GM18909 (cell line): ENCODE measurements at regions not wholly inside any gene's neighbourhood (a gene's known extent, or its start where the extent isn't known, plus 50 kb on each side); places are given as distances from the start of the nearest gene placed in this dataset.

Experiments used
- ATAC-seq: cut with Tn5 transposase; IDR thresholded peaks from one replicate; pipeline ENCODE4 v1.9.1; 2021; ENCODE audit warnings: mild to moderate bottlenecking; ENCODE audit not compliant: unreplicated experiment, poor library complexity

DNA sequence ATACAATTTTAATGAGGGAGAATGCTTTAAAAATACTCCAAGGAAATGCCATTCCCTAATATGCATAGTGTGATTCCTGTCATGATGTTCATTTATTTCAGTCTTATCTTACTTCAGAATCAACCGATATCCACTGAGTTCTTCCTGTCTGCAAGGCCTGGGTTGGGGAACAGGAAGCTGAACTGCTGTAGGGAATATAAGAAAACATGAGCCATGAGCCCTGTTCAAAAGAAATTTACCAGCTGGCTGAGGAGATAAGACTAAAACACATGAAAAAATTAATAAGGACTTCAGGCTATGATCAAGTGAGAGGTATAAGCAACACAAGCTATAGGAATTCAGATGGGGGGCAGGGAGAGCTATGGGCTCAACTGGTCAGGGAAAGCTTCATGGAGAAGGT lies 184.7 kb downstream of the PLPP4 start:
- ATAC-seq, result no peak

- no peak for ATAC-seq
Observed at GRCh38 chr10:120643351-120643750, 186.3 kb downstream of the PLPP4 start.

- ATAC-seq, result no peak
Observed at GRCh38 chr10:120644556-120645410, 187.8 kb downstream of the PLPP4 start.

GRCh38 chr10:120646159-120646732 lies 189.2 kb downstream of the PLPP4 start:
- no peak for ATAC-seq

- ATAC-seq, result no peak
Observed at GRCh38 chr10:120646738-120647456, 189.9 kb downstream of the PLPP4 start.

GRCh38 chr10:120650705-120651399 lies 193.8 kb downstream of the PLPP4 start:
- no peak for ATAC-seq

DNA sequence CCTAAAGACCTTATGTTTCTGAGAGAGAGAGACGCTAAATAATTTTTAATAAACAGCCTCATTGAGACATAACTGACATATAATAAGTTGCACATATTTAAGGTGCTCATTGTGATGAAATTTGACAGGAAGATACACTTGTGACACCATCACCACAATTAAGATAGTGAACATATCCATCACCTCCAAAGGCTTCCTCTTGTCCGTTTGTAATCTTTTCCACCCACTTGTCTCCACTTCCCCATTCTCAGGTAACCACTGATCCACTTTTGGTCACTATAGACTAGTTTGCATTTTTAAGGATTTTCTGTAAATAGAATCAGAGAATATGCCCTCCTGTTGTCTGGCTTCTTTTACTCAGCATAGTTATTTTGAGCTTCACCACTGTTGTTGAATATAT lies 195.1 kb upstream of the WDR11 start:
- no peak for ATAC-seq

DNA sequence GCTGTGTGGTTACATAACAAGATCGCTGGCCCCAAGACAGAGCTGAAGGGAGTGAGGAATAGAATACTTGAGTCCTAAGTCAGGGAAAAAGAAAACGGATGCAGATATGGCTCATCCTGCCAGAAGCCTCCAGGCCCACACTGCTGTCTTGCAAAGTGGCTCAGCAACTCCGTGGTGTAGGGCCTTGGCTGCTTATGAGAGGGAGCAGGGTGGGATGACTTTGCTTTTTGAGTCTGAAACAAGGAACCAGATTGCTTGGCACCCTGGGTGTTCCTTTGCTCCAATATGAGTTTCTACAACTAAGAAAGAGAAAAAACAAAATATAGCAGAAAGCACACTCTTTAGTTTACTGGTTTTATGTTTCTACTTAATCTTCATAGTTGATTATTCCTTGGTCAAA lies 193.8 kb upstream of the WDR11 start:
- no peak for ATAC-seq

DNA sequence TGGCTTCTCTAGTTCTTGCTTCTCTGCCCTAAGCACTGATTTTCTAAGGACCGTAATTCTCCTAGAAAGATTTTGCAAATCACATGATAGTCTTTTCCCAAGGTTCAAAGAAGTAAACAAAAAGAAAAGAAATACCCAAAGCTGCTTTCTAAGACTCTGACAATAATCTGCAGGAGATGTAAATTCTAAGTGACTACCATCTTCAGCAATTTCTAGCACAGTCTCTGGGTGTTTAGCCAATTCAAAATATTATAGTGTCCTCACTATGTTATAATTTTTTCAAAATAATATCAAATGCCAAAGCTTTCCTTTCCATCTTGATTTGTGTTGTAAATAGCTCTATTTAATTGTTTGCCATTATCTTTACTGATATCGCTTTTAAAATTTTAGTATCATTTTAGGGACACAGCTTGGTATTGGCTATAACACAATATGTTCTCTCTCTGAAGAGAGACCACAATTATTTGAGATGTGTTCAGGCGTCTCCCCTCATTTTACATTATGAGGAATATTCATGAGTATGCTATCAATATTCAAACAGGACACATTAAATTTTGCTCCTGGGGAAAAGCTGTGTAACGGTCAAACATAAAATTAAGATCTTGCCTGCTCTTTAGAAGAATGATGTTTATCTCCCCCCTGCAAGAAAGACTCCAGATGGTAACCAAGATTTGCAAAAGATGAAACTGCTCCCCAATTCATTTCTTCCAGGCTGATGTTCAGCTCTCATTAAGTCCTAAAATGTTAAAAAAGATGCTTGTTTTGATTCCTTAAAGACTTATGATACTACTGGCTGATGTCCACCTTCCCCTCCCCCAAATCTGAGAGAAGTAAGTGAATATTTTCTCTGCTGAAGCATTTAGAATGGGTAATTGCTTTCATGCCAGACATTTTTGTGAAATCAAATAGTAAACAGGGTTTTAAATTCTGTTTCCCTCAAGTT lies 191.9 kb upstream of the WDR11 start:
- ATAC-seq, result no peak

DNA sequence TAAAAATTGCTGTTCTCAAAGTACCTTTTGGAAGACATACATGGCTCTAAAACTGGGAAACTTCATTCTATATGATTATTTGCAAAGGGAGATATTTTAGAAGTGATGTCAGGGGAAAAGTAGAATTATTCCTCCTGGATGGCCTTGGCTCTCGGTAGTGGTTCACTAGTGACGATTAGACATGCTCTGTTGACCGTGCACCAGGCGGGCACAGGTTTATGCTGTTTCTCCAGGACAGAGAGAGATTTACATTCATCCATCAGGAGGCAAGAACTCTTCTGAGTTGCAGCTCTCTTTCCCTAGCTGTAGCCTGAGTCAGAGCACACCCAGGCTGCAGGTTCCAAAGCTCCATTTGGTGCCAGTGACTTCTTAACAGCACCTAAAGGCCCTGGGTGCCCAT lies 184.9 kb upstream of the WDR11 start:
- ATAC-seq, result no peak

DNA sequence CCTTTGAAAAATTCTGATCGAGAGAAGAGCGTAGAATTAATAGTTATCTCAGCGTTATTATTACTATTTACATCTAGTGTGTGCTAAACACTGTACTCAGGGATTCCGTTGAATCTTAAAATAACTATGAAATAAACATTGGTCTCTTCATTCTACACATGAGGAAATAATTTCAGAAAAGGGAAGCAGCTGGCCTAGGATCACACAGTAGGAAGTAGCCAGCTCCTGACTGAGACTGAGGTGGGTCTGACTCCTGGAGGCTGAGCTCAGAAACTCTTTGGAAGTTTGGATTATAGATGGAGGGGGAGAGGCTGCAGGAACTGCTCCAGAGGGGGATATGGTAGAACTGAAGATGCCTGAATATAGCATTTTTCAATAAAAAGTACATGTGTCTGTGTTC lies 183.9 kb upstream of the WDR11 start:
- no peak for ATAC-seq

DNA sequence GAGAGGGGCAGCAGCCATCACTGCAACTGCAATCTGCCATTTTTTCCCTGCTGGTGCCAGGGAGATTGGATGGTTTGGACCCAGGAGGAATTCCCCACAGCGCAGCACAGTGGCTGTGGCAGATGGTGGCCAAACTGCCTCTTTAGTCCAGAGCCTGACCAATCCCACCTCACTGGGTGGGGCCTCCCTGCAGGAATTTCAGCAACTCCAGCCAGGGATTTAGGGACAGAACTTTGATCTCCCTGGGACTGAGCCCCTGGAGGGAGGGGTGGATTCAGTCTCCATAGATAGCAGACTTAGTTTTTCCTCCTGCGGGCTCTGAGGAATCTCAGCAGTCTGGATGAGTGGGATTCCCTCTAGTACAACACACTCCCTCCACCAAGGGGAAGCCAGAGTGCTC lies 179.7 kb upstream of the WDR11 start:
- no peak for ATAC-seq

- no peak for ATAC-seq
Observed at GRCh38 chr10:120683454-120683853, 167.7 kb upstream of the WDR11 start.

GRCh38 chr10:120684226-120684625 lies 166.9 kb upstream of the WDR11 start:
- no peak for ATAC-seq

GRCh38 chr10:120685136-120685535 lies 166.0 kb upstream of the WDR11 start:
- no peak for ATAC-seq

GRCh38 chr10:120688928-120689327 lies 162.2 kb upstream of the WDR11 start:
- ATAC-seq, result no peak

- ATAC-seq, result no peak
Observed at GRCh38 chr10:120689777-120690529, 161.2 kb upstream of the WDR11 start.

DNA sequence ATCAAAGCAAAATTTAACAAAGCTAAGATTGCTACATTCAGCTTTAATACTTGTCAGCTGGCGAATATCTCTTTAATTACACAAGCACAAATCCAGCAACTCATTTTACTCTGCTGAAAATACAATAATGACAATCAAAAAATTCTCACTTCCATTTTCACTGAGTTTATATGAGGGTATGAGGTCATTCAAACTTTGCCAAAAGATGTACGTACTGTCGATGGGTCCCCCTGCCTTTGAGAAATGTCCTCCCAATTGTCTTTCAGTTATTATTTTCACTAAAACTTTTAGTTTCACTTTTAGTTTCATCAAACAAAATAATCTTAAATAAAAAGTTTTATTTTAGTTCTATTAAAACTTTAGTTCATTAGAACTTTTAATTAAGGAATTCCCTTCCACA lies 159.5 kb upstream of the WDR11 start:
- no peak for ATAC-seq

DNA sequence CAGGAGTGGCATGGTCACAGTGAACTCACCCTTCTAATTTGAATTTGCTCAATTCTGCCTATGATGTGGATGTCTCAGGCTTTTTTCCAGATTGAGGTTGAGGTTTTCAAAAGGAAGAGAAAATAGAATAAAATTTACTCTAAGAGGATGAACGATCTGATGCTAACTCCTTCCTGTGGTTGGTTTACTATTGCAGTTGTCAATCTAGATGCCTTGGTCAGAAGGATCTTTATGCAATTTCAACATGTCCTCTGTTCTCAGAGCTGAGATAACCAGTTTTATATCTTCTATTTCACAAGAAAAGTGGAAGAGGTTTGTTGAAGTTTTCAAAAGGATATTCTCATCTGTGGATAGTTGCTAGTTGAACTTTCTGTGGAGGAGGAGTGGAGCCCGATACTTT lies 150.7 kb upstream of the WDR11 start:
- no peak for ATAC-seq
